Pancreas (tissue), 10 donors: ENCODE measurements at regions not wholly inside any gene's neighbourhood (a gene's known extent, or its start where the extent isn't known, plus 50 kb on each side); places are given as distances from the start of the nearest gene placed in this dataset.

Experiments
- ATAC-seq, 4 donors: fragments of 200-7000 bp; cut with Tn5 transposase; one replicate each; pipeline versions ENCODE4 v1.8.0 to v1.9.1; 2020; ENCODE audit warnings: mild to moderate bottlenecking in 4 of 4, moderate library complexity in 4 of 4
- DNase-seq, 6 donors: peaks; one replicate each; pipeline ENCODE4 v3.0.0-alpha.2; 2020
- FAIRE-seq: peaks from 2 replicates; lab custom pipeline; 2012; peaks lifted over from hg19 to GRCh38; lab: Jason Lieb, UNC
- H3K27ac ChIP-seq, 4 donors: fragments of 200-600 bp; sonication (generic); 1 replicate in 3 of 4; 2 replicates in 1 of 4; pipeline versions ENCODE4 v1.5.0 to v1.8.0; 2020
- H3K27me3 ChIP-seq, 4 donors: fragments of 200-600 bp; one replicate each; pipeline ENCODE4 v1.8.0; 2021
- H3K36me3 ChIP-seq, 3 donors: fragments of 200-600 bp; sonication (generic) in 1 of 3; one replicate each; pipeline versions ENCODE4 v1.5.0 to v1.8.0; 2020 to 2021
- H3K4me1 ChIP-seq, 3 donors: fragments of 200-600 bp; one replicate each; pipeline ENCODE4 v1.8.0; 2021
- H3K4me3 ChIP-seq, 4 donors: fragments of 200-600 bp; sonication (generic) in 2 of 4; one replicate each; pipeline versions ENCODE4 v1.5.0 to v1.8.0; 2020 to 2021
- H3K9me3 ChIP-seq, 4 donors: fragments of 200-600 bp; one replicate each; pipeline ENCODE4 v1.8.0; 2021
- CTCF ChIP-seq, 4 donors: fragments of 200-600 bp; sonication (generic) in 3 of 4; IDR thresholded peaks; one replicate each; pipeline versions ENCODE4 v1.5.0 to v1.8.0; 2021; ENCODE audit warnings: antibody characterized with exemption in 4 of 4
- WGBS, 2 donors: extraction: QIAGEN DNeasy Blood & Tissue Kit; methylation state at CpG; one replicate each; pipeline ENCODE4 v1.1.7; 2013; 5-methylcytosine and 5-hydroxymethylcytosine counted together
- intact Hi-C, 3 donors: fragments of 100-400 bp; cut with DNase I; formaldehyde crosslinking; loops; one replicate each; pipeline versions ENCODE4 v1.11.1 to v1.14.2; 2022
- donor health status: healthy with polysubstance abuse.
- donor health status: DM: no; HTN: no; CAD: no; lungs with moderate emphysema.
- donor health status: DM: no; HTN: no; CAD: no.
- donor health status: control.
- donor health status: control.
- donor health status: Bipolar disorder and iron deficiency.
- donor health status: DM: yes; HTN: yes; CAD: no.
- donor health status: DM: no; HTN: no; CAD: no.
- donor health status: DM: no; HTN: no; CAD: no.
- donor health status: DM: yes; HTN: yes; CAD: no.

GRCh38 chr9:32867026-32867425 is 83.7 kb downstream of the TMEM215 start:
- Histone ChIP-seq H3K9me3 (no peaks in the 10 kb centered on the region), H3K27ac (no peak overlapping the region), H3K27me3 (no peaks in the 10 kb centered on the region), H3K36me3 (no peaks in the 10 kb centered on the region), H3K4me1 (no peaks in the 10 kb centered on the region), H3K4me3 (no peak overlapping the region)
- 67 to 78% methylated on average over 2 of the region's 2 CpGs for WGBS, 2 donors
- DNase-seq = no peak
- no peak for TF ChIP-seq CTCF (IDR thresholded peaks at IDR 0.05)
- ATAC-seq = no peak
- no peak for FAIRE-seq
- intact Hi-C loops = no loop called here

- no peak for ATAC-seq
- no peak for TF ChIP-seq CTCF (IDR thresholded peaks at IDR 0.05)
- no peak for DNase-seq
- no peaks in the 10 kb centered on the region for H3K4me1 ChIP-seq
- H3K4me3 ChIP-seq = no peak overlapping the region
- H3K9me3 ChIP-seq = no peaks in the 10 kb centered on the region
- no peaks in the 10 kb centered on the region for H3K27me3 ChIP-seq
- no peaks in the 10 kb centered on the region for H3K36me3 ChIP-seq
- FAIRE-seq = no peak
- no peak overlapping the region for H3K27ac ChIP-seq
- intact Hi-C loops = no loop called here
- 59 to 64% methylated on average over 3 of the region's 3 CpGs for WGBS, 2 donors
Measured at GRCh38 chr9:32867601-32868204, 84.4 kb downstream of the TMEM215 start.

GRCh38 chr9:32869404-32869803 is 86.1 kb downstream of the TMEM215 start:
- no peak overlapping the region for H3K4me3 ChIP-seq
- TF ChIP-seq CTCF (IDR thresholded peaks at IDR 0.05) = no peak
- WGBS, 2 donors = 53 to 63% methylated on average over 4 of the region's 4 CpGs
- ATAC-seq = no peak
- H3K4me1 ChIP-seq = no peaks in the 10 kb centered on the region
- intact Hi-C loops = no loop called here
- no peak overlapping the region for H3K27ac ChIP-seq
- no peaks in the 10 kb centered on the region for H3K27me3 ChIP-seq
- FAIRE-seq = no peak
- no peaks in the 10 kb centered on the region for H3K36me3 ChIP-seq
- no peak for DNase-seq
- H3K9me3 ChIP-seq = no peaks in the 10 kb centered on the region

GRCh38 chr9:32873131-32873530 is 89.8 kb downstream of the TMEM215 start:
- Histone ChIP-seq H3K4me3 (no peak overlapping the region), H3K9me3 (no peaks in the 10 kb centered on the region), H3K36me3 (no peaks in the 10 kb centered on the region), H3K4me1 (no peaks in the 10 kb centered on the region), H3K27ac (no peak overlapping the region), H3K27me3 (no peaks in the 10 kb centered on the region)
- no peak for TF ChIP-seq CTCF (IDR thresholded peaks at IDR 0.05)
- DNase-seq = no peak
- WGBS, 2 donors = 60 to 75% methylated on average over 8 of the region's 8 CpGs
- ATAC-seq = no peak
- intact Hi-C loops = no loop called here
- FAIRE-seq = no peak

- no peak overlapping the region for H3K4me3 ChIP-seq
- no peak overlapping the region for H3K27ac ChIP-seq
- FAIRE-seq (no peak), ATAC-seq (no peak), DNase-seq (no peak)
- no peaks in the 10 kb centered on the region for H3K4me1 ChIP-seq
- no peaks in the 10 kb centered on the region for H3K9me3 ChIP-seq
- no peak for TF ChIP-seq CTCF (IDR thresholded peaks at IDR 0.05)
- H3K27me3 ChIP-seq = no peaks in the 10 kb centered on the region
- H3K36me3 ChIP-seq = no peaks in the 10 kb centered on the region
- WGBS, 2 donors = 34 to 37% methylated on average over 3 of the region's 3 CpGs
- intact Hi-C loops = no loop called here
Measured at GRCh38 chr9:32873553-32873952, 90.2 kb downstream of the TMEM215 start.
